BJ (cell line): ENCODE measurements at regions not wholly inside any gene's neighbourhood (a gene's known extent, or its start where the extent isn't known, plus 50 kb on each side); places are given as distances from the start of the nearest gene placed in this dataset.

Experiments
- CTCF ChIA-PET: fragments of 350-600 bp; formaldehyde crosslinking; extraction: SDS; loops from one replicate; lab custom pipeline; 2021; ENCODE audit warnings: antibody characterized with exemption, inconsistent platforms; lab: Yijun Ruan, JAX
- POLR2A ChIA-PET: fragments of 300-600 bp; sonication (Branson Sonifier 250); formaldehyde crosslinking; extraction: SDS; loops from one replicate; lab custom pipeline; 2021; ENCODE audit warnings: antibody characterized with exemption; lab: Charles Lee
- DNase-seq: peaks from one replicate; pipeline ENCODE4 v3.0.0-alpha.2; 2011; ENCODE audit warnings: low read depth
- H3K27me3 ChIP-seq: 2 replicates; pipeline ENCODE4 v1.6.0; 2011; ENCODE audit warnings: low read length; ENCODE audit not compliant: control insufficient read depth, insufficient read depth
- H3K36me3 ChIP-seq: 2 replicates; pipeline ENCODE4 v1.5.1; 2011; ENCODE audit warnings: low read length; ENCODE audit not compliant: control insufficient read depth, insufficient read depth
- H3K4me3 ChIP-seq: 2 replicates; pipeline ENCODE4 v1.5.1; 2011; ENCODE audit warnings: low read depth, mild to moderate bottlenecking, control low read depth, low read length
- TF ChIP-seq, protein P1 (sequence below): IDR thresholded peaks from 2 replicates; pipeline ENCODE4 v1.5.1; 2011; ENCODE audit warnings: low read depth, mild to moderate bottlenecking, control low read depth, inconsistent platforms, low read length, moderate library complexity; ENCODE audit not compliant: insufficient read depth

DNA sequence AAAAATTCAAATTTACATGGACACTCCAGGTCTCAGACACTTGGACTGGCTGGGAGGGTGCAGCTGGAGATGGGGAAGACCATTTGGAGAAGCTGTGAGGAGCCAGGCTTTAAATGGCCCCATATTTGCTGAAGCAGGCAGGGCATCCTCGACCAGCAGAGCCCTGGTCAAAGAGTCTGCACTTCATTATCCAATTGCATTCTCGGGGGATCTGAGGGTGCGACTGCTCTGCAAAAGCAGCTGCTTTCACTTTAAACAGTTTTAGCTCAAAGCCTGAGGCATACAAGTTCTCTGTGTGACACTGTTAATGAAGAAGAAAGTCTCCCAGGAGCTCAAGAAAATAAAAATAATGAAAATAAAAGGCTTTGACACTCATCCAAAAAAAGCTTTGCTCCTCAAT, 98.0 kb upstream of the SLC25A36 start:
- DNase-seq: no peak
- H3K4me3 ChIP-seq: no peak overlapping the region
- ChIA-PET CTCF (interaction anchor here (1.6 kb wide), 1 partner anchor 21 kb away, joined by 4 read pairs; no protein-coding TSS in a partner anchor), POLR2A (no interaction called here)
- no peaks in the 10 kb centered on the region for H3K36me3 ChIP-seq
- TF ChIP-seq, protein P1, sequence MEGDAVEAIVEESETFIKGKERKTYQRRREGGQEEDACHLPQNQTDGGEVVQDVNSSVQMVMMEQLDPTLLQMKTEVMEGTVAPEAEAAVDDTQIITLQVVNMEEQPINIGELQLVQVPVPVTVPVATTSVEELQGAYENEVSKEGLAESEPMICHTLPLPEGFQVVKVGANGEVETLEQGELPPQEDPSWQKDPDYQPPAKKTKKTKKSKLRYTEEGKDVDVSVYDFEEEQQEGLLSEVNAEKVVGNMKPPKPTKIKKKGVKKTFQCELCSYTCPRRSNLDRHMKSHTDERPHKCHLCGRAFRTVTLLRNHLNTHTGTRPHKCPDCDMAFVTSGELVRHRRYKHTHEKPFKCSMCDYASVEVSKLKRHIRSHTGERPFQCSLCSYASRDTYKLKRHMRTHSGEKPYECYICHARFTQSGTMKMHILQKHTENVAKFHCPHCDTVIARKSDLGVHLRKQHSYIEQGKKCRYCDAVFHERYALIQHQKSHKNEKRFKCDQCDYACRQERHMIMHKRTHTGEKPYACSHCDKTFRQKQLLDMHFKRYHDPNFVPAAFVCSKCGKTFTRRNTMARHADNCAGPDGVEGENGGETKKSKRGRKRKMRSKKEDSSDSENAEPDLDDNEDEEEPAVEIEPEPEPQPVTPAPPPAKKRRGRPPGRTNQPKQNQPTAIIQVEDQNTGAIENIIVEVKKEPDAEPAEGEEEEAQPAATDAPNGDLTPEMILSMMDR: no peak
- H3K27me3 ChIP-seq: no peaks in the 10 kb centered on the region

GRCh38 chr3:140844072-140844471, 97.6 kb upstream of the SLC25A36 start:
- ChIA-PET POLR2A (no interaction called here), CTCF (no interaction called here)
- H3K36me3 ChIP-seq: no peaks in the 10 kb centered on the region
- no peak overlapping the region for H3K4me3 ChIP-seq
- TF ChIP-seq, protein P1: no peak
- DNase-seq: no peak
- H3K27me3 ChIP-seq: no peaks in the 10 kb centered on the region

DNA sequence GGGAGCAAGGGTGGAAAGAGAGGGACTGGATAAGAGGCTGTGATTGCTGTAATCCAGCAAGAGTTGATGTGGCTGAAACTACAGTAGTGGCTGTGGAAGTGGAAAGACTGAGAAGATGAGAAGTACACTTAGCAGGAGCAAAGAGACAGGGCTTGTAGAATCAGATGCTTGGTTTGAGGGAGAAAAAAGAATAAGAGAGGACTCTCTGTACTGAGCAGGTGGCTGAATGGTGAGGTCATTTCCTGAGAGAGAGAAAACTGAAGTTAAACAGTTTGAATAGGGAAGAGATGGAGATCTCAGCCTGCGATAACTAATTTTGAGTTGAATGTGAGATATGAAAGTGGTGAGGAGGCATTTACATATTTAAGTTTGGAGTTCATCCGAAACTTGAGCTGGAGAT, 95.8 kb upstream of the SLC25A36 start:
- POLR2A ChIA-PET: no interaction called here
- no peak overlapping the region for H3K4me3 ChIP-seq
- DNase-seq: no peak
- CTCF ChIA-PET: no interaction called here
- H3K27me3 ChIP-seq: no peaks in the 10 kb centered on the region
- TF ChIP-seq, protein P1: no peak
- H3K36me3 ChIP-seq: no peaks in the 10 kb centered on the region

DNA sequence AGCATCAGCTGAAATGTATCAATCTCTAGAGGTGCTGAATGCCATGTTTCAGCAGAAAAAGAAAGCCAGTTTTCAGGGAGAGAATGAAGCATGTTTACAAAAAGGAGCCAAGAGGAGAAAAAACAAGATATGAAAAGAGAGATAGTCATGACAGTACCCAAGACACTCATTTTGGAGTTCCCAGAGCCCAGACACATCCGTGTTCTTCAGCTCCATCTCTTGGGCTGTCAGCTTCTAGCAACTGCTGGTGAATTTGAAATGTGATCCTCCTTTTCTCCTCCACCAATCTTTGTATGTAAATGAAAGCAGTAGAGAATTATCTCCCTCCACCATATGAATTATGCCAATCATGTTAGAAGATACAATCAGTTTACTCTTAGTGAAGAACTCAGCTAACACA, 93.0 kb upstream of the SLC25A36 start:
- POLR2A ChIA-PET: no interaction called here
- H3K27me3 ChIP-seq: no peaks in the 10 kb centered on the region

GRCh38 chr3:140850210-140850955, 91.3 kb upstream of the SLC25A36 start:
- H3K27me3 ChIP-seq: no peaks in the 10 kb centered on the region
- ChIA-PET CTCF (interaction anchor here (1.6 kb wide), 1 partner anchor 14 kb away, joined by 4 read pairs; no protein-coding TSS in a partner anchor), POLR2A (no interaction called here)

More for the DNA sequence above, 93.0 kb upstream of the SLC25A36 start:
- Histone ChIP-seq H3K4me3 (no peak overlapping the region), H3K36me3 (no peaks in the 10 kb centered on the region)
- DNase-seq: no peak
- TF ChIP-seq, protein P1: no peak
- CTCF ChIA-PET: interaction anchor here (0.6 to 1.2 kb wide), 2 partner anchors 14 to 17 kb away, joined by 3 read pairs; no protein-coding TSS in a partner anchor

More at GRCh38 chr3:140850210-140850955, 91.3 kb upstream of the SLC25A36 start:
- TF ChIP-seq, protein P1: no peak
- H3K36me3 ChIP-seq: no peaks in the 10 kb centered on the region
- DNase-seq: no peak
- H3K4me3 ChIP-seq: no peak overlapping the region
